ENCODE measurements at regions not wholly inside any gene's neighbourhood (a gene's known extent, or its start where the extent isn't known, plus 50 kb on each side); places are given as distances from the start of the nearest gene placed in this dataset.

DNA sequence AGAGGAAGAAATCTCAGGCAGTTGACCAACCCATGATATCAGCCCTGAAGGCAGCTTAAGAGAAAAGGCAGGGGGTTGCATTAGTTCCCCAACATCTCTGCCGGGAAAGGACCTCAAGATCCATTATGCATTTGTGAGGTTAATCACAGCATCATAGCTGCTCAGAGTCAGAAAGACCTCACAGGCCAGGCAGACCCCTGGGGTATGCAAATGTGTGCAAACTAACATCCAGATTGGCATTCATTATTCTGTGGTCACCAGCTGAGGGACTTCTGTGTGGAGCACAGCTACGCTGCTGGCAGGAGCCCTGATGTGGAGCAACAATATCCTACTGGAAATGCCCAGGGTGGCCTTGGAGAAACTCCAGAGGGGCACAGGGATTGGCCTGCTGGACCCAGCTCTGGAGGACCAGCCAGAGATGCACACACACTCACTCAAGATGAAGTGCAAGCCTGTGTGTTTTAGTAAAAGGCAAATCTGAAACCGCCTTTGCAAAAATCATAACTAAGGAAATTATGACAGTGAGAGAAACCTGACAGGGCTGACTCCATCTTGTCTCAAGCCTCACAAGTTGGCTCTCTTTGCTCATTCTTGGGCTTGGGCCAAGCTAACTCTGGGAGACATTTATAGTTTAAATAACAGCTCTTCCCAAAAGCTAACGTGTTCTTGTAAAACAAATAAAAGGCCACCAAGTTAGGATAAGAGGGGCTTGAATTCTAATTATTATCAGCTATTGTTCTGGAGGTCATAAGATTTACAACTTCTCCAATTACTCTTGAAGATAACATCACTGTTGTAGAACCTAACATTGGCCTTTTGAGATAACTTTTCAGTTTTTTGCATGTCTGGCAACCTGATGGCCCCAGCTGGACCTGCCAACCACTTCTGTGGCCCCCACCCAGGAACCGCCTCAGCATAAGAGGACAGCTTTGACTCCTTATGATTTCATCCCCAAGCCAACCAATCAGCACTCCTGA, 257.1 kb downstream of the UACA start:
- Histone ChIP-seq H3K4me1 (ENCODE audit: insufficient read depth, low read length) (peaks cover 33% of the 10 kb centered on the region), H3K36me3 (ENCODE audit: insufficient read depth, low read length) (no peaks in the 10 kb centered on the region), H3K9me3 (ENCODE audit: control insufficient read depth, insufficient read depth, low read length) (no peaks in the 10 kb centered on the region), H3K9ac (ENCODE audit: low read depth, low read length) (no peak overlapping the region)

DNA sequence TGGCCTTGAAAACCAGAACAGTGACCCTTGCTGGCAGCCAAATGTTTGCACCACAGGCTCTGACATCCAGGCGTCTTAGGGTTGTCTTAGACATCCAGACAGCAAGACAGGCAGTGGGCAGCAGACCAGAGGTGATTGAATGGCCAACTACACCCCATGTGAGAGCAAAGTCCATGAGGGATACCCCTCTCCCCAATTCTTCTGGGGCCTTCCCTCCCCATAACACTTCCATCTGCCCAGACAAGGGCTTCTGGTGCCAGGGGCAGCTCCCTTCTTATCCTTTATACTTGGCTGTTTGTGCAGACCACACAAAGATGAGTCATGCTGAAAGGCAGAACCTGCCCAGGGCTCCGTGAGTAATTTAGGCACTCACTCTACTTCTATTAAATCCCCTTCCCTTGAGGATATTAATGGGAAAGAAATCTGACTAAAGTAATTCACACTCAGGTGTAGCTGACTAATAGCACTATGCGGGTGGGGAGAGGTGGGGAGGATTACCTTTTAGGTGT, 257.9 kb downstream of the UACA start:
- Histone ChIP-seq H3K36me3 (ENCODE audit: insufficient read depth, low read length) (no peaks in the 10 kb centered on the region), H3K4me1 (ENCODE audit: insufficient read depth, low read length) (peaks cover 33% of the 10 kb centered on the region), H3K9me3 (ENCODE audit: control insufficient read depth, insufficient read depth, low read length) (no peaks in the 10 kb centered on the region), H3K9ac (ENCODE audit: low read depth, low read length) (no peak overlapping the region)

DNA sequence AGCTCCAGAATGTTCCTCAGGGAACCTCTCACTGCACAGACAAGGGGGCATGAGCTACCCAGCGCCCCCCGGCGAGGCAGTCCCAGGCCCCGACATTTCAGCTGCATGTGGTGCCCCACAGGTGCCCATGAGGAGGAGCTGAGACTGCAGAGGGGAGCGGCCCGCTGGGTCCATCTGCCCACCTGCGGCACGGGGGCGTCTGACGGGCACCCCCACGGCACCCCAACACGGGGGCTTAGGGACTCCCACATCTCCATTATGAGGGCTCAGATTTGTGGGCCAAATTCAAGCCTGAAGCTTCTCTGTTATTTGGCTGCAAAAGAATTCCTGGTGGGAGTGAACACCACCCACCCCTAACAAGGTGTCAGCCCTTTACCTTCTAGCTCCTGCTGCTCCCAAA, 258.4 kb downstream of the UACA start:
- Histone ChIP-seq H3K36me3 (ENCODE audit: insufficient read depth, low read length) (no peaks in the 10 kb centered on the region), H3K4me1 (ENCODE audit: insufficient read depth, low read length) (peaks cover 33% of the 10 kb centered on the region), H3K9ac (ENCODE audit: low read depth, low read length) (no peak overlapping the region), H3K9me3 (ENCODE audit: control insufficient read depth, insufficient read depth, low read length) (no peaks in the 10 kb centered on the region)

DNA sequence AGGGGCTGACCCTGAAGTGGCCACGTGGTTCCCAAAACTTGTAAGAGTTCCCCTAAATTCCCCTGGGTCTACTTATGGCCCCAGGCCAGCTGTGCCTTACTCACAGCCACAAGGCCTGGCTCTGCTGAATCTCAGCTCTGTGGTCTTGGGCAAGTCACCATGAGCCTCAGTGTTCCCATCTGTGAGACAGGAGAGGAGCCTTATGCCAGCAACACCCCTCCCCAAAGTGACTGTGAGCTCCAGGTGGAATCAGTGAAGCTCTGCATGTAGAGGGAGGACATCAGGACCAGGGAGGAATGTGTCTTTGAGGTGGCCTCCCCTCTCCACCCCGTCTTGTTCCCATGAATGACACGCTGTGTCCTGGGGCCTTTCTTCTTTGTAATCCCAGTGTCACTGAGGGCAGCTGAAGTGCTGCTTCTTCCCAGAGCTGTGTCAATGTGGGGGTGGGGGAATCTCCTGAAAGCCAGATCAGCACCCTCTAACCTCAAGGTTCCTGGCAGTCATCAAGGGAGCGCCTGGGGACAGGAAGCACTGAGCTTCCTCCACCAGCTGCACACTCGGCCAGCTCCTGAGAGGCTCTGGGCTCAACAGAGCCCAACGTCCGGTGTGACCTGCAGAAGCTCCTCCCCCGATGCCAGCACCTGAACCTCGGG, 258.9 kb downstream of the UACA start:
- Histone ChIP-seq H3K9ac (ENCODE audit: low read depth, low read length) (no peak overlapping the region), H3K4me1 (ENCODE audit: insufficient read depth, low read length) (peaks cover 33% of the 10 kb centered on the region), H3K36me3 (ENCODE audit: insufficient read depth, low read length) (no peaks in the 10 kb centered on the region), H3K9me3 (ENCODE audit: control insufficient read depth, insufficient read depth, low read length) (no peaks in the 10 kb centered on the region)

DNA sequence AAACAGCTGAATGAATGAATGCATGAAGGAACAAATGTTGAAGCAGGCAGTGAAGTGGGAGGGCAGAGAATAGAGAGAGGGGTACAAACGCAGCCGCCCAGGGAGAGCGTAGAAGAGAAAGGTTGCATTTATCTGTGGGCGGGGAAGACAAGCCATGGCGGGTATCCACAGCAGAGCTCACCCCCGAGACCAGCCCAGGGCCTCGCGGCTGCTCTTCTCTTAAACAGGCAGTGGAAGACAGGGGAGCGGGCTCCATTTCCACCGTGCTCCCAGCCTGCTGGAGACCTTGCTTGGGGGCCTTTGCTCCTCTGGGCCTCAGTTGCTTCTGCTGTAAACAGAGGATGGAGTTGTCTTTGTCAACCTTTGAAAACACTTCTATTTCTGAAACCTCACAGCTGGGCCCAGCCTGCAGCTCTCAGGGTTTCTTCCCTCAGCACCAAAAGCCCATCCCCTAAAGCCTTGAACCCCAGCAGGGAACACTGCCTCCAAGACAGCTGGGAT, 259.5 kb downstream of the UACA start:
- H3K4me1 ChIP-seq (ENCODE audit: insufficient read depth, low read length) = peaks cover 33% of the 10 kb centered on the region
- H3K9me3 ChIP-seq (ENCODE audit: control insufficient read depth, insufficient read depth, low read length) = no peaks in the 10 kb centered on the region
- no peaks in the 10 kb centered on the region for H3K36me3 ChIP-seq (ENCODE audit: insufficient read depth, low read length)
- no peak overlapping the region for H3K9ac ChIP-seq (ENCODE audit: low read depth, low read length)

DNA sequence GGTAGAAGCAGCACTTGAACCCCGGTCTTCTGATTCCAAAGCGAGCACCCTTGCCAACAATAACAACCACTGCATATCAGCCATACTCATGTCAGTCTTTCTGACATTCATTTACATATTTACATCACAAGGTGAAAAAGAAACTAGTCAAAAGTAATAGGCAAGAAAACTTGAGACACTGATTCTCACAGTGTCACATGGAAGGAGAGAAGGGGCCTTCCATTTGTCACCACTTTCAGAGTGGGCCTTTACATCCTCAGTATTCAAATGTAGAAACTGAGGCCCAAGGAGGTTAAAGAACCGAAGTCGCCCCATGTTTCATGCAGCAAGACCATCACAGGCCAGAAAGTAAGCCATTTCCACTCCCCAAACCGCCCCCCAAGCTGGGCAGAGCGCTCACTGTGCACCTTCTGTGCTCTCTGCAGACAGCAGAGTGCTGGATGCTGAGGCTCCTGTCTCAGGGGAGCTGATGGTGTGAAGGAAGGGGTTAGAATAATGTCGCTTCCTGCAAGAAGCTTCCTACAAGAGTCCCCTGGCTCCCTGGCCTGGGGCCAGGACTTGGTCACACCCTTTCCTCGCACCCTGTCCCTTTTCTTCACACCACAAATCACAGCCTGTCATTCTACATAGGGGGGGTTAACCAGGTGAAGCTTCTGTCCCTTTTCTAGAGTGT, 260.1 kb downstream of the UACA start:
- Histone ChIP-seq H3K36me3 (ENCODE audit: insufficient read depth, low read length) (no peaks in the 10 kb centered on the region), H3K9me3 (ENCODE audit: control insufficient read depth, insufficient read depth, low read length) (no peaks in the 10 kb centered on the region), H3K4me1 (ENCODE audit: insufficient read depth, low read length) (peaks cover 33% of the 10 kb centered on the region), H3K9ac (ENCODE audit: low read depth, low read length) (no peak overlapping the region)

DNA sequence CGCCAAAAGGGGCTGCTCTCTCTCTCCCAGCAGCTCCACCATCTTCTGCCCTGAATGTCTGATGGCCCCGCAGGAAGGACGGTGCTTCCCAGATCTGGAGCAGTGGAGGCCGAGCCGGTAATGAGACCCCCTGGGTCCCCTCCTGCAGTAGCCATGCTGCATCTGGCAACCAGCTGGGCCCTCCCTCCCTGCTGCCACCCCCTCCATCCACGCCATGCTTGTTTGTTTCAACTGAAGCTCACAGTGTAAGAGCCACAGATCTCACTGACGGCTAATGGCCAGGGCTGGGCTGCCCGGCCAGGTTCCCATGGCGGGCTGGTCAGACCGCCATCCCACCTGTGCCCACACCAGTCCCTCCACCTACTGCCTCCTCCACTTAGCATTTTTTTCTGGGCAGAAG, 260.8 kb downstream of the UACA start:
- H3K9ac ChIP-seq (ENCODE audit: low read depth, low read length) = no peak overlapping the region
- H3K4me1 ChIP-seq (ENCODE audit: insufficient read depth, low read length) = peaks cover 28% of the 10 kb centered on the region
- no peaks in the 10 kb centered on the region for H3K9me3 ChIP-seq (ENCODE audit: control insufficient read depth, insufficient read depth, low read length)
- H3K36me3 ChIP-seq (ENCODE audit: insufficient read depth, low read length) = no peaks in the 10 kb centered on the region

DNA sequence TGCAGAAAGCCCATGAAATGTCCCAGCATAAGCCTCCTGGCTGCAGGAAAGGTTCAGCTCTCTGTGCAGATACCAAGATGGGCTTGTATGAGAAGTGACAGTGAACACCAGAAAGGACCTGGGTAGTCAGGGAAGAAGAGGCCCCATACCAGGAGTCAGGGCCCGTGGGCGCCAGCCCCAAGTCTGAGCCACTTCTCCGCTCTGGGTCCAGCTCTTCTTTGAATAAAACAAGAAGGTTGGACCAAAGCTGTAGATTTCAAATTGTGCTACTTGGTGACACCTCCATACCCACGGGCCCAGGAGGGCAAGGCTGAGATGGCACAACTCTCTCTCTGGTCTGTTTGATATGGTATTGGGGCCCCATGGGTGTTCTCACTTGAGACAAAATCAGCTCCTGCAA, 261.5 kb downstream of the UACA start:
- H3K9me3 ChIP-seq (ENCODE audit: control insufficient read depth, insufficient read depth, low read length) = no peaks in the 10 kb centered on the region
- no peaks in the 10 kb centered on the region for H3K36me3 ChIP-seq (ENCODE audit: insufficient read depth, low read length)
- H3K4me1 ChIP-seq (ENCODE audit: insufficient read depth, low read length) = peaks cover 28% of the 10 kb centered on the region
- no peak overlapping the region for H3K9ac ChIP-seq (ENCODE audit: low read depth, low read length)

DNA sequence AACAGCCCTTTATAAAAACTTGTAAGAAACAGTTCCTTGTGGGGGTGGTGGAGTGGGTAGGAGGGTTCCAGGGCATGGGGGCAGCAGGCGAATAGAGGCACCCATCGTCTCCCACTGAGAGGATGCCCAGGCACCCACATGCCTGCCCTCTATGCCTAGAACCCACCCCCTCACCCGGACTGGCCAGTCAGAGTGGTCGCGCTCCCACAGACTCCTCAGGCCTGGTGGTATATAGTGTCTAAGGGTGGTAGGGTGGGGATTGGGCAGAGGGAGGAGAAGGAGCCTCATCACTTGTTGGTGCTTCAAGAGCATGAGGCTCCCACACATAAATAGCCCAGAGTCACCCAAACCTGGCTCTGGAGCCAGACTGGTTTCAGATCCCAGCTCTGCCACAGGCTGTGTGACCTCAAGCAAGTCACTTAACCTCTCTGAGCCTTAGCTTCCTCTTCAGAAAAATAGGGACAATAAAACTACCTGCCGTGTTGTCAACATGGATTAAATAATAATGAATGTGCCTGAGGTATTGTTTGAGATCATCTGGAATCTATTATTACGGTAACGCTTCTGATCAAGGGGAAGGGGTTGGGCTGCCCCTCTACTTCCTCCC, 262.1 kb downstream of the UACA start:
- Histone ChIP-seq H3K4me1 (ENCODE audit: insufficient read depth, low read length) (peaks cover 24% of the 10 kb centered on the region), H3K36me3 (ENCODE audit: insufficient read depth, low read length) (no peaks in the 10 kb centered on the region), H3K9me3 (ENCODE audit: control insufficient read depth, insufficient read depth, low read length) (no peaks in the 10 kb centered on the region), H3K9ac (ENCODE audit: low read depth, low read length) (no peak overlapping the region)

DNA sequence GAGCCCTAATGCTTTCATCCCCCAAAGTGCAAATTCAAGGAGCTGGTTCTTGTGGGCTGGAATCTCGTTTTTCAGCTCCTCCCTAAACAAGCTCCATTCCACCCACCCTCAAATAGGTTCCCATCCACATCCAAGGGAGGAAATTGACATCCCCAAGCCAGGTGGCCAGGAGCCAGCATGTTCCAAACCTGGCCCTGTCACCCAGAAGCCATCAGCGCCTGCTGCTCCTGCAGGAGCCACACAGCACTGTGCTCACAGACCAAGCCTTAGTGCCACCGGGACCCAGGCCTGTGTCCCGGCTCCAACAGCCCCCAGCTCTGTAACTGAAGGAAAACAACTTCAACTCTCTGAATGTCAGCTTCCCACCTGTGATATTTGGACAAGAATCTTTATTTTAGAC, 263.6 kb downstream of the UACA start:
- Histone ChIP-seq H3K9ac (ENCODE audit: low read depth, low read length) (no peak overlapping the region), H3K4me1 (ENCODE audit: insufficient read depth, low read length) (peaks cover 15% of the 10 kb centered on the region)

DNA sequence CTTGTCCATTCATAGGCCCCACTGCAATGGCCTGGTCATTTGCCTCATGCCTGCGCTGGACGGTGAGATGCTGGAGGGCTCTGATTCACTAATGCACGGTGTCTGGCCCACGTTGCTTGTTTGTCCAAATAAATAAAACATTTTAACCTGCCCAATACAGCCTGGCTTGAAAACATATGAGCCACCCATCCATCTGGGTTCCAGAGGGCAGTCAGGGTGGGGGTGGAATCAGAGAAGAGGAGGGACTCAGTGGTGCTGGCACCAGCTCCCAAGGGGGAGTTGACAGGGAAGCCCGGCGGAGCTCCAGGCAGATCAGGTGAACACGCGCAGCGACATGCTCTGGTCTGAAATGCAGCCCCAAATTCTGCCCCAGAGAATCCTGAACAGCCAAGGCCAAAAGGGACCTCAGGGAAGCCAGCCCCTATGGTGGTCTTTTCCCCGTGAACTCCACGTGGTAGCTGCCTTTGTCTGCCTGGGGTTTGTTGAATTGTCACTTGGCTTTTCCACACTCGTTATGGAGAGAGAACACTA, 265.2 kb downstream of the UACA start:
- Histone ChIP-seq H3K9me3 (ENCODE audit: control insufficient read depth, insufficient read depth, low read length) (no peaks in the 10 kb centered on the region), H3K4me1 (ENCODE audit: insufficient read depth, low read length) (peaks cover 11% of the 10 kb centered on the region), H3K36me3 (ENCODE audit: insufficient read depth, low read length) (no peaks in the 10 kb centered on the region), H3K9ac (ENCODE audit: low read depth, low read length) (no peak overlapping the region)

More for the DNA sequence above, 263.6 kb downstream of the UACA start:
- Histone ChIP-seq H3K36me3 (ENCODE audit: insufficient read depth, low read length) (no peaks in the 10 kb centered on the region), H3K9me3 (ENCODE audit: control insufficient read depth, insufficient read depth, low read length) (no peaks in the 10 kb centered on the region)

DNA sequence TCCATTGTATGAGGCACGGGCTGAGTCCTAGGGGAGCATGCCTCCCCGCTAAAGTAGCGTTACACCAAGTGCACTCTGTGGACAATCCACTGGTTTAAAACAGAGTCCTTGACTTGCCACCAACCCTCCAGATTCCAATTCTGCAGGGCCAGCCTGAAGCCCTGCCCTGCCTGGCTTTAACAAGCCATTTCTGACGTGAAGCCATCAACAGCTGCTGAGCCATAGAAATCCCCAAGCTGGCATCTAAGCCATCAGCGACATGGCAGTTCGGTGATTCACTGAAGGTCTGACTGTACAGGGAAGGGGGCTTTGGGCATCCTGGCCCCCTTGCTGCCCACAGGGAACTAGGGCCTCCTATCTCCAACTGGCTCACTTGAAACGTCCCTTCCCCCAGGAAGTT, 265.7 kb downstream of the UACA start:
- Histone ChIP-seq H3K9ac (ENCODE audit: low read depth, low read length) (no peak overlapping the region), H3K36me3 (ENCODE audit: insufficient read depth, low read length) (no peaks in the 10 kb centered on the region), H3K9me3 (ENCODE audit: control insufficient read depth, insufficient read depth, low read length) (no peaks in the 10 kb centered on the region), H3K4me1 (ENCODE audit: insufficient read depth, low read length) (peaks cover 12% of the 10 kb centered on the region)

DNA sequence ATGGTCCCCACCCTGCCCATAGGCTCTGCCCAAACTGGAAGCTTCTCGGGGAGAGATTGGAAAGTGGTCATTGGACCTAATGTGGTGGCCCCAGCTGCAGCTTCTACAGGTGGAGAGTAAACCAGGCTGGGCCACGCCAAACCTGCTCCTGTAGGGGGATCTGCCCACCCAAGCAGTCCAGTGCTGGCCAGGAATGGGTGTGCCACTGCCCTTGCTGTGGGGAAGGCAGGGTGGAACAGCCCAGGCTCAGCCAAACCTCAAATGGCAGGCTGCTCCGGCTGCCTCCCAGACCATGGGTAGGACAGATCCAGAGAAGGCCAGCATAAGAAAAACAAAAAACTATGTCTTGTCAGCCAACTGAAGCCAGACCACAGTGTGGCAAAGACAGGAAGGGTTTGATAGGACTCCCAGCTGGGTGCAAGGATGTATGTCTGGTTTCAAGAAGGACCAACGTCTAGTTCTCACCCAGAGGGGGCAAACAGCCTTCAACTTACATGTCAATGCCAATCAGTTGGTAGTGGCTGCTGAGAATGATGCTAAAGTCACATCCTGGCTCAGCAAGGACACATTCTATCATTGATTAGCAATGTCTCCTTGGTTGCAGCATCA, 267.3 kb downstream of the UACA start:
- H3K9ac ChIP-seq (ENCODE audit: low read depth, low read length) = no peak overlapping the region
- no peaks in the 10 kb centered on the region for H3K9me3 ChIP-seq (ENCODE audit: control insufficient read depth, insufficient read depth, low read length)
- H3K36me3 ChIP-seq (ENCODE audit: insufficient read depth, low read length) = no peaks in the 10 kb centered on the region
- H3K4me1 ChIP-seq (ENCODE audit: insufficient read depth, low read length) = peaks cover 16% of the 10 kb centered on the region

Data from ES-I3 (cell line).